ENCODE measurements at regions not wholly inside any gene's neighbourhood (a gene's known extent, or its start where the extent isn't known, plus 50 kb on each side); places are given as distances from the start of the nearest gene placed in this dataset.
A peak's percentile ranks its signal among the peaks of the same experiment; 100 is the strongest.
"Not testable (repeated sequence)": the region's sequence is repeated elsewhere in the genome, so short reads cannot be mapped to it uniquely, and the experiment has no call there.

- no peak for DNase-seq (ENCODE audit: low spot score)
Measured at GRCh38 chr13:61884830-61885229, 469.2 kb upstream of the PCDH20 start.

- DNase-seq (ENCODE audit: low spot score) = no peak
Measured at GRCh38 chr13:61880578-61881283, 465.1 kb upstream of the PCDH20 start.

DNA sequence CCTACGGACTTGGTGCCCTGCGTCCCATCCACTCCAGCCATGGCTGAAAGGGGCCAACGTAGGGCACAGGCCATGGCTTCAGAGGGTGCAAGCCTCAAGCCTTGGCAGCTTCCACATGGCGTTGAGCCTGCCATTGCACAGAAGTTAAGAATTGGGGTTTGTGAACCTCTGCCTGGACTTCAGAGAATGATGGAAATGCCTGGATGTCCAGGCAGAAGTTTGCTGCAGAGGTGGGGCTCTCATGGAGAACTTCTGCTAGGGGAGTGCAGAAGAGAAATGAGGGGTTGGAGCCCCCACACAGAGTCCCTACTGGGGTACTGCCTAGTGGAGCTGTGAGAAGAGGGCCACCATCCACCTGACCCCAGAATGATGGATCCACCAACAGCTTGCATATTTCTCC lies 462.9 kb upstream of the PCDH20 start:
- not testable (repeated sequence) for DNase-seq (ENCODE audit: low spot score)

GRCh38 chr13:61874970-61875579 lies 459.4 kb upstream of the PCDH20 start:
- no peak for DNase-seq (ENCODE audit: low spot score)

DNA sequence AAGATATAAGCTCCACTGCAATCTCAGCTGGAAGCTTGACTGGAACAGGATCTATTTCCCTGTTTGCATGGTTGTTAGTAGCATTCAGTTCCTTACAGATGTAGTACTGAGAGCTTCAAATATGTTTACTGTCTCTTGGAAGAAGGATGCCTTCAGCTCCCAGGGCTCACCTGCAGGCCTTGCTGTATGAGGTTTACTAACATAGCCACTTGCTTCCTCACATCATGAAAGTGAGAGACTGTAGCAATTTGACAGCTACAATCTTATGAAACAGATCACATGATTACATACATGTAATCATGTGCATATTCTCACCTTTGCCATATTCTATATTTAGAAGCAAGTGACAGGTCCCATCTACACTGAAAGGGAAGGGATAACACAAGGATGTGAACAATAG lies 458.1 kb upstream of the PCDH20 start:
- no peak for DNase-seq (ENCODE audit: low spot score)

DNA sequence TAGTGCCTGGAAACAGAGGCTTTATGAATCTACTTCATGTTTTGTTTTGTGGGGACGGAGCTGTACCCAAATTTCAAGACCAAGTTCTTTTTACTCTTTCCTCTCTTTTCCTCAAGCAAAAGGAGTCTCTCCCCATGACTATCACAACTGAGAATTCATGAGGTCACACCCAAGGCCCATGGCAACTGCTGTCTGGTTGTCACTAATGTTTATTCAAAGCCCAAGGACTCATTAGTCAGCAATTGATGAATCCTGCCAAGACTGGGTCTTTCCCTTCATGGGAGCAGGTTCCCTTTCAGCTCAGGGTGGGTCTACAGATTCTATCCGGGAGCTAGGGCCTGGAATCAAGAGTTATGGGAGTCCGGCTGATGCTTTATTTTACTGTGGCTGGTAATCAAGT lies 441.5 kb upstream of the PCDH20 start:
- no peak for DNase-seq (ENCODE audit: low spot score)

- no peak for DNase-seq (ENCODE audit: low spot score)
Measured at GRCh38 chr13:61852116-61852619, 436.5 kb upstream of the PCDH20 start.

GRCh38 chr13:61850794-61851193 lies 435.1 kb upstream of the PCDH20 start:
- DNase-seq (ENCODE audit: low spot score) = no peak

GRCh38 chr13:61838568-61838967 lies 422.9 kb upstream of the PCDH20 start:
- no peak for DNase-seq (ENCODE audit: low spot score)

GRCh38 chr13:61833228-61833627 lies 417.6 kb upstream of the PCDH20 start:
- no peak for DNase-seq (ENCODE audit: low spot score)

GRCh38 chr13:61831026-61831425 lies 415.4 kb upstream of the PCDH20 start:
- no peak for DNase-seq (ENCODE audit: low spot score)

GRCh38 chr13:61830475-61830874 lies 414.8 kb upstream of the PCDH20 start:
- no peak for DNase-seq (ENCODE audit: low spot score)

DNA sequence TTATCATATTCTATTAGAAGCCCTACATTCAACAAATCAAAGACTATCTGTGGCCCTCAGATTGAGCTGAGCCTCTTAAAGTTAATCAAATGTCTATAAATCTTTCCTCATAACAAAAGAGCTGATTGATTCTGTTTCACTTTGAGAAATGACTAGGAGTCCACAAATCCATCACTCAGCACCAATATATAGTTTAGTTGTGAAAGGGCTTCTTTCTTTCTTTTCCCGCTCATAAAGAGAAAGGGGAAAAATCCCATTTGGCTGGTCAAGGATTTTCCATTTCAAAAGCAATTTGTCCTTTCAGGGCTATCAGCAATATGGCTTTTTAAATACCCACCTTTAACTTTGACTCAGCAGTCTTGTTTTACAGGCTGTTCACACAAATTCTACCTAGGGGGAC lies 408.5 kb upstream of the PCDH20 start:
- DNase-seq (ENCODE audit: low spot score) = no peak

GRCh38 chr13:61812286-61812685 lies 396.6 kb upstream of the PCDH20 start:
- no peak for DNase-seq (ENCODE audit: low spot score)

- no peak for DNase-seq (ENCODE audit: low spot score)
Measured at GRCh38 chr13:61810065-61810464, 394.4 kb upstream of the PCDH20 start.

GRCh38 chr13:61797397-61797796 lies 381.7 kb upstream of the PCDH20 start:
- no peak for DNase-seq (ENCODE audit: low spot score)

DNA sequence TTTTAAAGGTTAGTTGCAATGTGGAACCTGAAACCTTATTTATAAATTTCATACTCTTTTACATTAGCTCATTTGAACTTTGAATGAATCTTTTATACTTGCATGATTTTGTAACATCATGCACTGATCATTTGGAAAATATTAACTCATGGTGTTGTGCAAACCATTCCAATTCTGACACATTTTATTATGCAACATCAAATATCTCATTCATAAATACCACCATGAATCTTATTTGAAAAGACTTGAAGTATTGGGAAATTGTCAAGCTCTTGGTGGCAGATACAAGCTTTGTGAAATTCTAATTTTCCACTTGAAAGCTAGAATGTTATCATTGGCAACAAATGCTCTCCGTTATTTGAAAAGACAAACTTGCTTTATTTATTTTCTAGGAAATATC lies 379.9 kb upstream of the PCDH20 start:
- DNase-seq (ENCODE audit: low spot score) = no peak

- DNase-seq (ENCODE audit: low spot score) = no peak
Measured at GRCh38 chr13:61779456-61779855, 363.8 kb upstream of the PCDH20 start.

- no peak for DNase-seq (ENCODE audit: low spot score)
Measured at GRCh38 chr13:61778531-61778930, 362.9 kb upstream of the PCDH20 start.

- DNase-seq (ENCODE audit: low spot score) = no peak
Measured at GRCh38 chr13:61777899-61778298, 362.2 kb upstream of the PCDH20 start.

- DNase-seq (ENCODE audit: low spot score) = no peak
Measured at GRCh38 chr13:61777271-61777670, 361.6 kb upstream of the PCDH20 start.

GRCh38 chr13:61774903-61775302 lies 359.3 kb upstream of the PCDH20 start:
- peak; percentile 89 for DNase-seq (ENCODE audit: low spot score)

DNA sequence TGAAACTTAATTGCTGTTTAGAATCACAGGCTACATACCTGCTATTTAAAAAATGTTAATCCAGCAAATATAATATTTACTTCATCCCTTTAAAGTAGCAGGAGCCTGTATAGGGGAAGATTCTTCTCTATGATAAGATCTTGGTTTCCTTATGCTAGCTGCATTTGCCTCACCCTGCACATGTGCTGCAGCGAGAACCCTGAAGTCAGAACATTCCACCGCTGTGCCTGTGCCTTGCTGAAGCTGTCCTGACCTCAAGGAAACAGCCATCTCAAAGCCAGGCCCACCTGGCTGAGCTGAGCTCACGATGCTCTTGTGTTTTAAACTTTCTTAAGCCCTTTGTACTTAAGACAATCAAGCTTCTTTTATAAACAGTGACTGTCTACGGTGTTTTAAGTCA lies 355.0 kb upstream of the PCDH20 start:
- DNase-seq (ENCODE audit: low spot score) = no peak

DNA sequence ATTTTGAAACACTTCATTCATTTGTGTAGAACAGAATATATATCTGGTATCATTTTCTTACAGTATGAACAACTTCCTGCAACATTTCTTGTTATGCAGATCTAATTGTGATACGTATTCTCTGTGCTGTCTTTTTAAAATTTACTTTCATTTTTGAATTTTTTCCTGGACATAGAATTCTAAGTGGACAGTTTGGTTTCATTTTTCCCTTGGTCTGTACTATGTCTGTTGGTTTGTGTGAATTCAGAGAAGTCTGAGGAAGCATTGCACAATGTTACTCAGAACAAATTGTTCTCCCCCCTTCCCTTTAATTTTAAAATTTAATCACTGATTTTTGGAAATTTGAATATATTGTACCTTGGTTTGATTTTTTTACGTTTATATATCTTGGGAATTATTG lies 352.5 kb upstream of the PCDH20 start:
- no peak for DNase-seq (ENCODE audit: low spot score)
